NCI-H1105 (cell line): ENCODE measurements at regions not wholly inside any gene's neighbourhood (a gene's known extent, or its start where the extent isn't known, plus 50 kb on each side); places are given as distances from the start of the nearest gene placed in this dataset.

Experiments
- DNase-seq: peaks from one replicate; lab custom pipeline; 2025; lab: John Stamatoyannopoulos, UW

DNA sequence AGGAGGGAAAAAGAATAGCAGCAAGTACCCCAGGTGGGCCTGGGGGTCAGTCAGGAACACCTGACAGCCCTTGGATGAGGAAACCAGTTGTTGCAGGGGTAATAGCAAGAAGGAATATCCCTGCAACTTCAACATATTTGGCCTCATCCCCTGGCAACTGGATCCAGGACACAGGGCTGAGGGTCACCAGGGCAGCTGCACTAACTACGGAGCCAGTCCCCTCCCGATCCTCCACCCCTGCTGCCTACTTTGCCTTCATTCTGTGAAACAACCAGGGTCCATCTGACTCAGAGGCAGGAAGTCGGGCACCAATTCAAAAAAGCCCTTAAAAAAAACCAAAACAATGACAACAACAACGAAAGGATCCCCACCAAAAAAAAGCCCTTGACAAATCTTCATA is 52.9 kb downstream of the FRMPD3 start:
- no peak for DNase-seq

DNA sequence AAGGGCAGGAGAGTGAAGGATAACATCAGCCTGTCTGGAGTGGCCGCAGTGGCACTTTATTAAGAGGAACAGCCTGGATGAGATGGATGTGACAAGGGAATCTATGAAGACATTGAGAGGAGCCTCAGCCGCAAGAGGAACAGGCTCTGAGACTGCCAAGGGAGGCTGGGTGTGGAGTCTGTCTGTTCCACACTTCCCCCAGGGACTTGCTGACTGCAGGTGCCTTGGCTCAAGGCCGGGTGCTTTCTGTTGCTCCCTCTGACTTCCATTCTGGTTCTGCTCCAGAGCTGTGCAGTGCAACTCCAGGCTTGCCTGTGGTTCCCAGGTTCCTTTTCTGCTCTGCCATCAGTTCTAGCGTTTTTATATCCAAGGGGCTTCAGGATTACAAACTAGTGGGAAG is 54.6 kb downstream of the FRMPD3 start:
- no peak for DNase-seq

DNA sequence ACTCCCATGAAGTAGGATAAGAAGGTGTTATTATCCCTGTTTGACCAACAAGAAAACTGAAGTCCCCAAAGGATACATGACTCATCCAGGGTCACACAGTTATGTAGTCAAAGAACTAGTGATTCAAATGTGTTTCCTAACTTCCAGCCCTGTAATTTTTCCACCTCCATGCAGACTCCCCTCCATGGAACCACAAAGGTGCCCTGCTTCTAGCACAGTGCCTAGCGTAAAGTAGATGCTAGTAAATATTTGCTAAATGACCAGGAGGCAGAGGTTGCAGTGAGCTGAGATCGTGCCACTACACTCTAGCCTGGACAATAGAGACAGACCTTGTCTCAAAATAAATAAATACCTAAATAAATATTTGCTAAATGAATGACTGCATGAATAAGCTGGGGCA is 55.8 kb downstream of the FRMPD3 start:
- DNase-seq: no peak

DNA sequence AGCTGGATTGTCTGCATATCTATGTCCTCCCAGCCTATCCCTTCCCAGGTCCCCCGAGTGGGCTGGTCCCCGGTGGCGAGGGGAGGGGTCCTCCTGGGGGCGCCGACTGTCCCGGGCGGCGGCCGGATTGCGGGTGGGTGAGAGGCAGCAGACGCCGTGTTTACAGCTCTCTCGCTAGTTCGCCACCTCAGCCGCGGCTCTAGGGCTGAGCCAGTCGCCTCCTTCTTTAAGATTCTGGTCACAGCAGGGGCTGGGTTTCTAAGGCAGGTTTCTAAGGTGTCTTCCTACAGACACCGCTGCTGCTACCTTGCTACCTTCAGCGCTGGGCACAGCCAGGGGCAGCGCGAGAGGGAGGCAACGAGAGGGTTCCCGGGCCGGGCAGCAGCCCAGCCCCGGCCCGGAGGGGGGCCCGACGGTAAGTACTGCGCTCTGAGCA is 57.2 kb downstream of the FRMPD3 start:
- DNase-seq: no peak

DNA sequence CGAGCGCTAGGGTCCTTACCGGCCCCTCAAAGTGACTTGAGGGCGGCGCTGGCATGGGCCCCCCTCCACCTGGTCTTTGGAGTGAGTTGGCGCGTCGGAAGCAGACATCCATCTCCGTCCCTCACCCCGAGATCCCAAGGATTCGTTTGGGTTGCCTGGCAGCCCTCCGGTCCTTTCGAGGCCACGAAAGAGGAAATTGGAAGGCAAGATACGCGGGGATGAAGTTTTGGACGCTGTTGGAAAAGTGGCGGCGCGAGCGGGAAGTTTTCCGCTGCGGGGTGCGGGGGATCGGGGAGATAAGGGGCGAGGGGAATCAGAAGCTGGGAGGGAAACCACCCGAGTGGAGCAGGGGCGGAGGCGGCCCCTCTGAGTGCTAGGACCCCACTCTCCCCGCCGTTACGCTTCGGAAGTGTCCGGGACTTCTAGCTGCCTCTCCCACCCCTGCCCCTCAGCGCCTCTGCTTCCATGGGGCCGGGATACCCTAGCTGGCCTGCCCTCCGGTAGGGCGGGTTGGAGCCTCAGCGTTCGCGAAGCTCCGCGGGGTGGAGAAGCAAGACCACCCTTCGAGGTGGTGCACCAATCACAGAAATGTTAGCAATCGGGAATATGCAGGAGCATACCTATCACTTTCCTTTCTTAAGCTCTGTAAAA is 57.8 kb downstream of the FRMPD3 start:
- DNase-seq: no peak

DNA sequence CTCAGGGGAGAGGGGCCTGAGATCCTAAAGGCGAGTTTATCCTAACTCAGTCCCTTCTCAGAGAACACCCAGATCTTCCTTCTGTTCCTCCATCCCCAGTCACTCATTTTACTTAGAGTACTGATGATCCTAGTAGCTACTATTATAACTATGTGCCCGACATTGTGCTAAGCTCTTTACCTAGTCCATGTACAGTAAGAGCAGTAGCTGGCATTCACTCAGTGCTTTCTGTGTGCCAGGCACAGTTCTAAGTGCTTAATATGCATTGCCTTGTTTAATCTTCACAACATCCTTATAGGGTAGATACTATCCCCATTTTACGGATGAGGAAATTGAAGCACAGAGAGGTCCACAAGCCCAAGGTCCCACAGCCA is 58.3 kb downstream of the FRMPD3 start:
- DNase-seq: no peak

DNA sequence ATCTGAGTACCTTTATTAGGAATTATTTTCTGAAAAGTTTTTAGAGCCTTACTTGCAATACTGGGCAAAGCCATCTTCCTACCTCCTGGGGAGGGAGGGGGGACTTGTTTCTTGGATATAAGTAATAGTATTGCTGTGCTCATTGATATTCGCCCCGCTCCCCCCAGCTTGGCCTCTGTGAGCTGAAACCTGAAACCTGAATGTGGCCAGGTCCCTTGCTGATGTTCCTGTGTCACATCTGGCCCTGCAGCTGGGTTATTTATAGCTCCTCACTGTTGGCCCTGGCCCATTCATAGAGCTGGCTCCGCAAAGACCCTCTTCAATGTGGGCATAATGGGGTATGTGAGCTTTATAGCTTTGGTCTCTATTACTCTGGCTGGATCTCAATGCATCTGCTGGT is 59.5 kb downstream of the FRMPD3 start:
- no peak for DNase-seq

DNA sequence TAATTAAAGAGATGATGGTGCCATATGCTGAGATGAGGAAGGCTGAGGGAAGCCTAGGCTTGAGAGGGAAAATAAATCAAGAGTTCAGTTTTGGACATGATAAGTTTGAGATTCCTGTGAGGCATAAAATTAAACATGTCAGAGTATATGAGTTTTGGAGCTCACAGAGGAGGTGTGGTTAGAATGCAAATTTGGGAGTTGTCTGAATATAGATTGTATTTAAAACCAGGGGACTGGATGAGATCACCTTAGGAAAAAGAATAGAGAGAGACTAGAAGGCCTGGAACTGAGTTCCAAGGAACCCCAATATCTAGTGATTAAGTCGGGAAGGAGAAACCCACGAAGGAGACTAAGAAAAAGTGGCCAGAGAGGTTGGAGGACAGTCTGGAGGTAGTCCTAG is 65.5 kb downstream of the FRMPD3 start:
- no peak for DNase-seq

DNA sequence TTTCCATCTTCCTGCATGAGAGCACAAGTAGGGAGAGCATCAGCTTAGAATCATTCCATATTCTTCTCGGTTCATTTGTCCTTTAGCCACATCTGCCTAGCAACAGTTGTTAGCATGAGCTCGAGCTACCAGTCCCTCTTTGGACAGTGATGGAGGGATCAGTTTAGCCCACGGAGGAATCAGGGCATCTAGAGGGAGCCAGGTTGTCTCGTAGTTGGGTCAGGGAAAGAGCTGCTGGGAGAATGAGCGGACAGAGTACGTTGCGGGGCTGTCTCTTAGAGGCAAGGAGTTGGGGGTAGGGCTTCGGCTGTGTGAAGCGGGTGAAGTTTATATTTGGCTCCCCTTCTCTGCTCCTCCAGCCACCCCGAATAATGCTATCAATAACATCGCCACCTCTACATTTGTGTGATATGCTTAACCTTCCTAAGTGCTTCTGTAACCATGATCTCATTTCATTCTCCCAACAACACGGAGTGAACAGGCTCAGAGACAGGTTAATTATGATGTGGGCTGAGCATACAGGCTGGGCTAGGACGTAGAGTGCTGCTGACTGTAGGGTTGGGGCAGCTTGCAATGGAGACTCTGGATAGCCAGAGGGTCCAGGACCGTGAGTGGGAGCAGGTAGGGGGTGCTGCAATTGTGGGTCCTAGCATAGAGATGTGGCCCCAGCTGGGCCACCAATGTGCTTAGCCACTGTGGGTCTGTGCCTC is 72.6 kb downstream of the FRMPD3 start:
- no peak for DNase-seq

DNA sequence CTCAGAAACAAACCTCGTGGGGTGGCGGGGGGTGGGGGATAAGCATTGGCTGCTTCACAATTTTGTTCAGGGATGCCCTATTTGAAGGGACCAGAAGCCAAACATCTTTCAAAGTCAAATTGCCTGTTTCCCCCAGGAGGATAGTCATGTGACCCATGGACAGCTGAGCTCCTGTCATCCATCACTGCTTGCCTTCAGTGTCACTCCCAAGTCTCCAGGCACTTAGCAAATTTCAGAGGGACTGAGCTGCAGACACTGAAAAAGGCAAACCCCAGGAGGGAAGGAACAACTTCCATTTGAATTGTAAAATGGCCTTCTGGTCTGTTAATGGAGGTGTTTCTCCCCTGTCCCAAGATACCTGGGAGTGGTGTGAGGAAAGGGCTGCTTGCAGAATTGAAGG is 73.4 kb downstream of the FRMPD3 start:
- DNase-seq: no peak

DNA sequence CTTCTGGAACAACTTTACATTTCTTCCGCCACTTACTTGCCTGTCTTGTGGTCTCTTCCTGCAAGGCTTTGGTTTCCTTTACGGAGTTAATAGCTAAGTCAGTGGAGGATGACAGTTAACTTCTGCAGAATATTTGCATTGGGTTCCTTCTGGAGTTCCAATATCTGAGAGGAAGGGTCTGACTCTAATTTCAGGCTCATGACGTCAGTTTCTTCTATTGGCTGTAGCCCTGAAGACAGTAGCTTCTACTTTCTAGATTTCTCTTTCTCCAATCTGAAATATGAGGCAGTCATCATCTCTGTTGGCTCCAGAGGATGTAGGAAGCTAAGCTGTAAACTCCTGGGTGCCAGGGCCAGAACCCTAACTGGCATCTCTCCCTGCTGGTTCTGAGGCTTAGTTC is 76.7 kb downstream of the FRMPD3 start:
- DNase-seq: no peak

DNA sequence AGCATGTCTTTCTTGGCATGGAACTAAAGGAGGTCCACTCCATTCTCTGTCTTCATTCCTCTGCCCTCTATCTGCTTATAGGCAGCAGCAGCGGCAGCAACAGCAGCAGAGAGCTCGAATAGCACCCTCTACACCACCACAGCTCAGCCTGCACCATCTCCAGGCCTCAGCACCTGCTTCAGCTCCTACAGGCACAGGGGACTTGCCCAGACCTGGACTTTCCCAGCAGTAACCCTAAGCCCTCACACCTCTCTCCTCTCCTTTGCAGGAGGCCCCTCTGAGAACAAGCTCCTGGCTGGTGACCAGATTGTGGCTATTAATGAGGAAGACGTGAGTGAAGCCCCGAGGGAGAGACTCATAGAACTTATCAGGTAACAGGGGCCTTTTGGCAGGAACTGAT is 80.7 kb downstream of the FRMPD3 start:
- no peak for DNase-seq

DNA sequence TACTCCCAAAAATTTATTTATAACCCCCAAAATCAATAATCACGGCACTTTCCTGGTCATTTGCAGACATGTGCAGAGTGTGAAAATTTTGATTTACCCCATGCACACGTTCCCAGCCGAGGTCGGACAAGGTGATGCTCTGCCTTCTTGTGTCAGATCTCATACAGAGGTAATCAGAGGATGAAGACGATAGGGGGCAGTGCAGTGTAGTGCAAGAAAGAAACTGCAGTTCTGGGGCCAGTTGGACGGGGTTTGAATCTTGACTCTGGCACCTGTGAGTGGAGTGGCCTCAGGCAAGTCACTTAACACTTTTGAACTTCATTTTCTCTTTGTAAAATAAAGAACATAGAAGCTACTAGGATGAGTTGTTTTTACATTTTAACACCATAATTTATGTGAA is 88.4 kb downstream of the FRMPD3 start:
- no peak for DNase-seq

DNA sequence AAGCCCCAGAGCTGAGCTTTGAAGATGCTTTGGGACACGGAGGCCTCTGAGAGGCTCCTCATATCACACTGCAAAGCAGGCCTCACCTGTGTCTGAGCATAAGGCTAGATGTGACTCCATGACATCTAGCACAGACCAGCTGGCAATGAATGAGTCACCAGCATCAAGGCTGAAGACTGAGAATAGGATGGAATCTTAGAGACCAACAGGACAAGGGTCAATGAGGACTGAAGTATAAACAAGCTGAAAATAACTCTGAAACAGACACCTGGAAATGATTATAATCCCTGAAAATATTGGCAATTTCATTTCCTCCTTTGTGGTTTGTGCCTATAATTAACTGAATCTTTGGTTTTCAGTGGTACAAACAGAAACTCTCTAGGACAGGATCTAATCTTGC is 87.1 kb upstream of the PRPS1 start:
- DNase-seq: no peak

DNA sequence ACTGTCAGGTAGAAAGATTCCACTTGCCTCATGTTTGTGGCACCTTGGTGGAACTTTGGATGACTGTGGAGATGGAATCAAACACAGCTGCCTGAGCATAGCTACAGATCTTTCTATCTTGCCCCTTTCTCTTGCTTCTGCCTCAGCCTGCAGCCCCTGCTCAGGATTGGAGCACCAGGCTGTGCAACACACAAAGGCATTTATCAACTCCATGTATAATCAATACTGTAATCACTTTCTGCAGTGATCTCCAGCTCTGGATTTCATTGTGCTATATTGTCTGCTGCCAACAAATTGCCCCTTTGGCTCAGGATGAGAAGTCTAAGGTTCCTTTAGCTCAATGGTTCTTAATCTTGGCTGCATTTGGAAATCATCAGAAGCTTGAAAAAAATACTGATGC is 86.3 kb upstream of the PRPS1 start:
- DNase-seq: no peak

DNA sequence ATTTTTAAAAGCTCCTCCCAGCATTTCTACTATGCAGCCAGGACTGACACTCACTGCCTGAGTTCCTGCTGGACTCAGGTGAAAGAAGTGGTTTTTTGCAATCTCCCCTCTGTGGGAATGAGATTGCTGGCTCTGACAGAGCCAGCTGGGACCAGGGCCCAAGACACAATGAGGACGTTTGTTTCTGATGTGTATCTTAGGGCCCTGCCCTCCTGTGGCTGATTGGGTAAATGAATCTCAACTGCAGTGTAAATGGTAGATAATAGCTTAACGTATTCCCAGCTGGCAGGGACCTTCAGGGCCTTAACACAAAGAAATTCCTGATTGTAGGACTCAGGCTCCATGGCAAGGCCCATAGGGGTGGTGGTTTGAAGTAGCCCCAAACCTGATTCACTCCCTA is 85.8 kb upstream of the PRPS1 start:
- DNase-seq: peak; percentile 10

DNA sequence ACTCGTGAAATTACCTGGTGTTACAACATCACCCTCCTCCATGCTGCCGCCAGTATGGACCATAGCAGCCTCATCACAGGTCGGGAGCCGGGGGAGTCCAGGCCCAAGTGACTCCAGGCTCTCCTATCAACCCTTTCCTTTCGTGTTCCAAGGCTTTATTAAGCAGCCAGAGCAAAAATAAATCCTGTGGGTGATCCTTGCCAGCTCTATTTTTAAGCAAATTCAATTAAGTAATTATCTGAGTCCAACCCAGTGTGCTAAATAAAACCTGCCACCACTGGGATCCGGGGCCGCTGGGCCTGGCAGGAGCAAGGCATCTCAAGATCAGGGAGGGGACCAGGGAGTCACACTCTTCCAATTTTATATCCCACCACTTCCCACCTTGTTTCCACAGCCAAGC is 80.7 kb upstream of the PRPS1 start:
- DNase-seq: no peak

DNA sequence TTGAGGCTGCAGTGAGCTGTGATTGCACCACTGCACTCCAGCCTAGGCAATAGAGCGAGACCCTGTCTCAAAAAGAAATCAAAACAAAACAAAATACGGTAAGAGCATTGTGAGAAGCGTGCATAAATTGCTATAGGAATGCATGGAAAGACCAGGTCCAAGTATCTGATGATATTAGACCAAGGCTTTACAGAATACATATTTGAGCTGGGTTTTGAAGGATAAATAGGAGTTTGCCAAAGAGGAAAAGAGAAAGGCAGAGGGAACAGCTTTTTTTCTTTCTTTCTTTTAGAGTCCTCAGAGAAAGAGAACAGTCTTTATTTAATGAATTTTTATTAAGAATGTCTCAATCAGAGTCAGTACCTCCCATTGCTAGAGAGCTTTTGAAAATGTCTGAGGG is 79.5 kb upstream of the PRPS1 start:
- DNase-seq: no peak

DNA sequence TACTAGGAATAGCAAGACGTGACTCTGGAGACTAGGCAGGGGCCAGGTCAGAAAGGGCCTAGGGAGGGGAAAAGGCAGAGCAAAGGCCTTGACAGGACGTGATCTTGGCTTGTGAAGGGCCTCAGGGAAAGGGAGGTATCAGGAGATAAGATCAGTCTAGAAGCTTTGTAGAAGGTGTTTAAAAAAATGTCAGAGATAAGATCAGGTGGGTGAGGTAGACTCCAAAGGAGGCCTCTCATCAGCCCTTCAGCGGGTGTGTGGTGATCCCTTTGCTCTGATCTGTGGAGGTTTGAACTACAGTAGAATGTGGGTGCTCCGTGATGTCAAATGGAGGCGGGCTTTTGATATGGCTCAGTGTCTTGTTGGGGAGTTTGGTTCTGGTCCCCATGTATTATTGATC is 78.8 kb upstream of the PRPS1 start:
- DNase-seq: no peak

DNA sequence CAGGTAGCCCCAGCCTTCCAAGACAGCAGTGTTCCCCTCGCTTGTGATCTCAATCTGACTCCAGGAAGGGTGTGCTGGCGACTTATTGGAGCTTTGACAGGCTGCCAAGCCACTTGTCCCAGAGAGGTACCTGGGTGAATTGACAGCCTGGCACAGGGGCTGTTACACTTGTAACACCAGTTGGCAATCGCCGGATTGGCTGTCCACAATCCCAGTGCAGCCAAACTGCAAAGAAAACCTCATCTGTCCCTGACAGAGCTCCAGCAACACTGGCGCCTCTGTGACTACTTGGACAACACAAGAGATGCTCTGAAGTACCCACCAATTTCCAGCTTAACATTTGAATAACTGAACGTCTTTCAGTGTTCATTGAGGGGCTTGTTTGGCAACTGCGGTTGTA is 76.8 kb upstream of the PRPS1 start:
- DNase-seq: peak; percentile 79

DNA sequence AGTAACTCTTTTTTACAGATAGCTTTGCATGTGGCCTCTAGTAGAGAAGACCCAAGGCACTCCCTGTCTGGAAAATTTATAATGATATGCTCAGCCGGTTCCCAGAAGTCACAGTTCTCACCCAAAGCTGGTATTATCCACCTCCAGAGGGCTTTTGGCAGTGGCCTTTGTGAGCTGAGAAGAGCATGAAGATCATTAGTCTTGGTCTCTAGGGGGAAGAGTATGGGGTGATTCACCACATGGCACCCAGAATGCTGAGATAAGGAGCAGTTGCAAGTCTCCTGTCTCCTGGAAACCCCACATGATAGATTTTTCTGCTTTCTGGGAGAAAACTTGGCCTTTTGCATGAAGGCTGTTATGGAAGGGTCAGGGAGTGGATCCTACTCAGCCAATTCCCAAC is 75.4 kb upstream of the PRPS1 start:
- DNase-seq: no peak

DNA sequence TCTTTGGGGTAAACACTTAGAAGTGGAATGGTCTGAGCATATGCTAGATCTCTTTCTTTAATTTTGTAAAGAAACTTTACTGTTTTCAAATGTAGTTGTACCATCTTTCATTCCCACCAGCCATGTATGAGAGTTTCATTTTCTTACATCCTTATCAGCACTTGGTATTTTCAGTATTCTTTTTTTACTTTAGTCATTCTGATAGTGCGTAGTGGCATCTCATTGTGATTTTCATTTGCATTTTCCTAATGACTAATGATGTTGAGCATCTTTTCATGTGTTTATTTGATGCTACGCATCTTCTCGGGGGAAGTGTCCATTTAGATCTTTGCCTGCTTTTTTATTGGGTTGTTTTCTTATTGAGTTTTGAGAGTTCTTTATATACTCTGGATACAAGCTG is 71.3 kb upstream of the PRPS1 start:
- DNase-seq: no peak

DNA sequence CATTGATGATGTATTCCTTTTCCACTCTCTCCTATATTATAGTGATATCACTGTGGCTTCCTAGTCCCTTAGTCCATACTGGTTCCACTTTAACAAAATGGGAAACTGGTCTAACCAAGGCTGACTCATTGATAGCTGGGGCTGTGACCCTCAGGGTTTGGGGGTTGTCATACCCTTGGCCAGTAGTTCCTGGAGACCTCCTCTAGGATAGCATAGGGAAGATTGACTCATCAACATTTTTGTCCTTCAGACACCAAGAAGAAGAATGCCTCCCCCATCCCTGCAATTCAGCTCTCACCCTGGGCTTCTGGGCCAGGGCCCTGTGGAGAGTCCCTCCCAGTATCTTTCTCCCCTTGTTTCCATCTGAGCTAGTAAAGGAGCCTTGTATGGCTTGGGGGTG is 68.8 kb upstream of the PRPS1 start:
- DNase-seq: no peak

DNA sequence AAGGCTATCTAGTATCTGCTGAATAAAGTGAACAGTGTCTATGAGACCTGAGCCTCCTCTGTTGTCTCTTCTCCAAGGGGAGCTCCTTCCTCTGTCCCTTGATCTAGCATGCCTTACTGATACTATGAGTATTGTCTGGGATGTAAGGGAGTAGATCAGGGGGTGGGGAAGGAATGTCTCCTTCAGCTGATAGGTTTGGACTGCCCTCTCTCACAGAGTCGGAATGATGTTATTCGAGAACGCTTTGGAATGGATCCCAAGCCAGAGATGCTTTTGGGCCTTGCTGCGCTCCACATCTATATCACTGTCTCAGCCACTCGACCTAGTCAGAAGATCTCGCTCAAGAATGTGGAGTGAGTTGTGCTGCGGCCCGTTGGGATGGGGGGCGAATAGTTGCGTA is 68.3 kb upstream of the PRPS1 start:
- DNase-seq: no peak
